ENCODE measurements at regions not wholly inside any gene's neighbourhood (a gene's known extent, or its start where the extent isn't known, plus 50 kb on each side); places are given as distances from the start of the nearest gene placed in this dataset.

- TF ChIP-seq CTCF (IDR thresholded peaks at IDR 0.05) (no peak), EZH2 (IDR thresholded peaks at IDR 0.05) (no peak)
Measured at GRCh38 chr12:87369161-87369560, 660.0 kb downstream of the C12orf50 start.
